Liver (tissue), 8 donors: ENCODE measurements at regions not wholly inside any gene's neighbourhood (a gene's known extent, or its start where the extent isn't known, plus 50 kb on each side); places are given as distances from the start of the nearest gene placed in this dataset.
"Not testable (repeated sequence)": the region's sequence is repeated elsewhere in the genome, so short reads cannot be mapped to it uniquely, and the experiment has no call there.

ENCODE experiments used
- DNase-seq: peaks from one replicate; pipeline ENCODE4 v3.0.0-alpha.2; 2017; ENCODE audit warnings: low spot score
- H3K27ac ChIP-seq, 2 donors: one replicate each; pipeline ENCODE4 v1.7.0; 2013; ENCODE audit warnings: inconsistent platforms in 2 of 2, low read length in 2 of 2, control low read depth in 1 of 2, low read depth in 1 of 2, mild to moderate bottlenecking in 1 of 2
- H3K27me3 ChIP-seq, 4 donors: one replicate each; pipeline versions ENCODE4 v1.6.1 to v1.7.0; 2013; ENCODE audit warnings: low read length in 3 of 4, inconsistent platforms in 1 of 4, mild to moderate bottlenecking in 1 of 4, moderate library complexity in 1 of 4; ENCODE audit not compliant: control insufficient read depth in 4 of 4, insufficient read depth in 4 of 4
- H3K36me3 ChIP-seq, 4 donors: one replicate each; pipeline versions ENCODE4 v1.6.1 to v1.7.0; 2013; ENCODE audit warnings: low read length in 3 of 4, mild to moderate bottlenecking in 3 of 4, low read depth in 1 of 4, moderate library complexity in 1 of 4; ENCODE audit not compliant: control insufficient read depth in 4 of 4, insufficient read depth in 3 of 4
- H3K4me1 ChIP-seq, 4 donors: one replicate each; pipeline versions ENCODE4 v1.6.1 to v1.7.0; 2013; ENCODE audit warnings: low read length in 3 of 4, mild to moderate bottlenecking in 3 of 4, moderate library complexity in 1 of 4; ENCODE audit not compliant: control insufficient read depth in 4 of 4, insufficient read depth in 4 of 4
- H3K4me3 ChIP-seq, 3 donors: one replicate each; pipeline versions ENCODE4 v1.6.1 to v1.7.0; 2013; ENCODE audit warnings: low read length in 3 of 3, control low read depth in 1 of 3, low read depth in 1 of 3, mild to moderate bottlenecking in 1 of 3
- H3K9ac ChIP-seq, 2 donors: one replicate each; pipeline ENCODE4 v1.7.0; 2013; ENCODE audit warnings: low read length in 2 of 2, mild to moderate bottlenecking in 2 of 2, moderate library complexity in 2 of 2, control low read depth in 1 of 2, low read depth in 1 of 2
- H3K9me3 ChIP-seq, 4 donors: one replicate each; pipeline versions ENCODE4 v1.6.1 to v1.7.0; 2013; ENCODE audit warnings: low read length in 3 of 4; ENCODE audit not compliant: control insufficient read depth in 4 of 4
- EGR1 ChIP-seq, 2 donors: IDR thresholded peaks; 2 replicates each; pipeline ENCODE4 v1.6.1; 2016 to 2018; ENCODE audit warnings: antibody characterized with exemption in 2 of 2, low read depth in 2 of 2
- FOXA2 ChIP-seq: IDR thresholded peaks from 2 replicates; pipeline ENCODE4 v1.6.1; 2016; ENCODE audit warnings: antibody characterized with exemption
- GABPA ChIP-seq, 2 donors: IDR thresholded peaks in 1 of 2; conservative IDR thresholded peaks in 1 of 2; 2 replicates each; pipeline ENCODE4 v1.6.1; 2016; ENCODE audit warnings: antibody characterized with exemption in 2 of 2, mild to moderate bottlenecking in 1 of 2, moderate library complexity in 1 of 2
- HNF4A ChIP-seq, 2 donors: conservative IDR thresholded peaks; 2 replicates each; pipeline ENCODE4 v1.6.1; 2016; ENCODE audit warnings: antibody characterized with exemption in 2 of 2, mild to moderate bottlenecking in 2 of 2
- RAD21 ChIP-seq, 2 donors: IDR thresholded peaks; 2 replicates each; pipeline ENCODE4 v1.6.1; 2016; ENCODE audit warnings: antibody characterized with exemption in 2 of 2, mild to moderate bottlenecking in 2 of 2
- RXRA ChIP-seq, 2 donors: IDR thresholded peaks; 2 replicates each; pipeline ENCODE4 v1.6.1; 2017 to 2018; ENCODE audit warnings: antibody characterized with exemption in 2 of 2, mild to moderate bottlenecking in 1 of 2
- TAF1 ChIP-seq: conservative IDR thresholded peaks from 2 replicates; pipeline ENCODE4 v1.6.1; 2016; ENCODE audit warnings: antibody characterized with exemption, mild to moderate bottlenecking
- WGBS: extraction: QIAGEN DNeasy Blood & Tissue Kit; methylation state at CpG from one replicate; pipeline ENCODE4 v1.1.7; 2013; 5-methylcytosine and 5-hydroxymethylcytosine counted together
- TF ChIP-seq, protein P1 (sequence below): IDR thresholded peaks from 2 replicates; pipeline ENCODE4 v1.6.1; 2016; ENCODE audit warnings: antibody characterized with exemption
- TF ChIP-seq, protein P2 (sequence below): fragments of 150-350 bp; IDR thresholded peaks from 2 replicates; pipeline ENCODE4 v1.5.1; 2017; ENCODE audit warnings: improper control_type of control experiment, low read depth, low read length; ENCODE audit not compliant: missing input control
- donor health status: healthy.
- donor health status: healthy.
- donor health status: healthy.
- donor health status: healthy.
- donor health status: healthy.

DNA sequence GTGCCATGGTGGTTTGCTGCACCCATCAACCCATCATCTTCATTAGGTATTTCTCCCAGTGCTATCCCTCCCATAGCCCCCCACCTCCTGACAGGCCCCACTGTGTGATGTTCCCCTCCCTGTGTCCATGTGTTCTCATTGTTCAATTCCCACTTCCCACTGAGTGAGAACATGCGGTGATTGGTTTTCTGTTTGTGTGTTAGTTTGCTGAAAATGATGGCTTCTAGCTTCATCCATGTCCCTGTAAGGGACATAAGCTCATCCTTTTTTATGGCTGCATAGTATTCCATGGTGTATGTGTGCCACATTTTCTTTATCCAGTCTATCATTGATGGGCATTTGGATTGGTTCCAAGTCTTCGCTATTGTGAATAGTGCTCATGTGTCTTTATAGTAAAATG, 865.9 kb upstream of the CDH10 start:
- H3K9ac ChIP-seq, DNase-seq, H3K4me3 ChIP-seq, H3K4me1 ChIP-seq, H3K9me3 ChIP-seq, H3K27me3 ChIP-seq, H3K27ac ChIP-seq, H3K36me3 ChIP-seq: not testable (repeated sequence)
- WGBS: 94% methylated on average over 2 of the region's 2 CpGs

DNA sequence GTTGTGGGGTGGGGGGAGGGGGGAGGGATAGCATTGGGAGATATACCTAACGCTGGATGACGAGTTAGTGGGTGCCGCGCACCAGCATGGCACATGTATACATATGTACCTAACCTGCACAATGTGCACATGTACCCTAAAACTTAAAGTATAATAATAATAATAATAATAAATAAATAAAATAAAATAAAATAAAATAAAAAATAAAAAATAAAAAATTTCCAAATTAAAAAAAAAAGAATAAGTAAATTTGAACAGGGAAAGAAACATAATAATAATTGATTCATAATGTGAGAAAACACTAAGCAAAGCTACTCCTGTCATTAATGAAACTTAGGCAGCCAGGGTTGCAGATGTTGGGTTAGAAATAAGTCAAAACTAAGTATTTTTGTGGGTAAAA, 863.2 kb upstream of the CDH10 start:
- H3K4me1 ChIP-seq, DNase-seq, H3K27me3 ChIP-seq, H3K9ac ChIP-seq, H3K4me3 ChIP-seq, H3K27ac ChIP-seq, H3K9me3 ChIP-seq, H3K36me3 ChIP-seq: not testable (repeated sequence)
- WGBS: 97% methylated on average over 4 of the region's 4 CpGs

DNA sequence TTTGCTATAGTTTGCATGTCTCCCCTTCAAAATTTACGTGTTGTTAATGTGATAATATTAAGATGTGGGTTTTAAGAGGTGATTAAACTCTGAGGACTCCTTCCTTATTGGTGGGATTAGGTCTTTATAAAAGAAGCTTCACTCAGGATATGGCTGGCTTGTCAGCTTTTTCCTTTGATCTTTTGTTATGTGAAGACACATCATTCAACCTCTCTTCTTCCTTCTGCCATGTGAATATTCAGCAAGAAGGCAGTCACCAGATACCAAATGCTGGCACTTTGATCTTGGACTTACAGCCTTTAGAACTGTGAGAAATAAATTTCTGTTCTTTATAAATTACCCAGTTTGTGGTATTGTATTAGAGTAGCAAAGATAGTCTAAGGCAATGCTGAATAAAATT, 855.9 kb upstream of the CDH10 start:
- DNase-seq: no peak
- no peak overlapping the region for H3K9ac ChIP-seq
- H3K9me3 ChIP-seq: no peaks in the 10 kb centered on the region
- no peak overlapping the region for H3K4me3 ChIP-seq
- no peak overlapping the region for H3K27ac ChIP-seq
- H3K27me3 ChIP-seq: no peaks in the 10 kb centered on the region
- 60% methylated on average over 1 of the region's 1 CpG for WGBS
- TF ChIP-seq, protein P1, sequence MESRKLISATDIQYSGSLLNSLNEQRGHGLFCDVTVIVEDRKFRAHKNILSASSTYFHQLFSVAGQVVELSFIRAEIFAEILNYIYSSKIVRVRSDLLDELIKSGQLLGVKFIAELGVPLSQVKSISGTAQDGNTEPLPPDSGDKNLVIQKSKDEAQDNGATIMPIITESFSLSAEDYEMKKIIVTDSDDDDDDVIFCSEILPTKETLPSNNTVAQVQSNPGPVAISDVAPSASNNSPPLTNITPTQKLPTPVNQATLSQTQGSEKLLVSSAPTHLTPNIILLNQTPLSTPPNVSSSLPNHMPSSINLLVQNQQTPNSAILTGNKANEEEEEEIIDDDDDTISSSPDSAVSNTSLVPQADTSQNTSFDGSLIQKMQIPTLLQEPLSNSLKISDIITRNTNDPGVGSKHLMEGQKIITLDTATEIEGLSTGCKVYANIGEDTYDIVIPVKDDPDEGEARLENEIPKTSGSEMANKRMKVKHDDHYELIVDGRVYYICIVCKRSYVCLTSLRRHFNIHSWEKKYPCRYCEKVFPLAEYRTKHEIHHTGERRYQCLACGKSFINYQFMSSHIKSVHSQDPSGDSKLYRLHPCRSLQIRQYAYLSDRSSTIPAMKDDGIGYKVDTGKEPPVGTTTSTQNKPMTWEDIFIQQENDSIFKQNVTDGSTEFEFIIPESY: no peak
- TF ChIP-seq RAD21 (IDR thresholded peaks at IDR 0.05): no peak
- TF ChIP-seq GABPA (IDR thresholded peaks at IDR 0.05 in 1 of 2, conservative IDR thresholded peaks at IDR 0.05 in 1 of 2): no peak
- TF ChIP-seq TAF1: no peak
- TF ChIP-seq FOXA2: no peak
- no peak for TF ChIP-seq EGR1 (IDR thresholded peaks at IDR 0.05; ENCODE audit: low read depth in 2 of 2)
- TF ChIP-seq, protein P2, sequence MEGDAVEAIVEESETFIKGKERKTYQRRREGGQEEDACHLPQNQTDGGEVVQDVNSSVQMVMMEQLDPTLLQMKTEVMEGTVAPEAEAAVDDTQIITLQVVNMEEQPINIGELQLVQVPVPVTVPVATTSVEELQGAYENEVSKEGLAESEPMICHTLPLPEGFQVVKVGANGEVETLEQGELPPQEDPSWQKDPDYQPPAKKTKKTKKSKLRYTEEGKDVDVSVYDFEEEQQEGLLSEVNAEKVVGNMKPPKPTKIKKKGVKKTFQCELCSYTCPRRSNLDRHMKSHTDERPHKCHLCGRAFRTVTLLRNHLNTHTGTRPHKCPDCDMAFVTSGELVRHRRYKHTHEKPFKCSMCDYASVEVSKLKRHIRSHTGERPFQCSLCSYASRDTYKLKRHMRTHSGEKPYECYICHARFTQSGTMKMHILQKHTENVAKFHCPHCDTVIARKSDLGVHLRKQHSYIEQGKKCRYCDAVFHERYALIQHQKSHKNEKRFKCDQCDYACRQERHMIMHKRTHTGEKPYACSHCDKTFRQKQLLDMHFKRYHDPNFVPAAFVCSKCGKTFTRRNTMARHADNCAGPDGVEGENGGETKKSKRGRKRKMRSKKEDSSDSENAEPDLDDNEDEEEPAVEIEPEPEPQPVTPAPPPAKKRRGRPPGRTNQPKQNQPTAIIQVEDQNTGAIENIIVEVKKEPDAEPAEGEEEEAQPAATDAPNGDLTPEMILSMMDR: no peak
- TF ChIP-seq RXRA (IDR thresholded peaks at IDR 0.05): no peak
- no peaks in the 10 kb centered on the region for H3K36me3 ChIP-seq
- no peaks in the 10 kb centered on the region for H3K4me1 ChIP-seq

DNA sequence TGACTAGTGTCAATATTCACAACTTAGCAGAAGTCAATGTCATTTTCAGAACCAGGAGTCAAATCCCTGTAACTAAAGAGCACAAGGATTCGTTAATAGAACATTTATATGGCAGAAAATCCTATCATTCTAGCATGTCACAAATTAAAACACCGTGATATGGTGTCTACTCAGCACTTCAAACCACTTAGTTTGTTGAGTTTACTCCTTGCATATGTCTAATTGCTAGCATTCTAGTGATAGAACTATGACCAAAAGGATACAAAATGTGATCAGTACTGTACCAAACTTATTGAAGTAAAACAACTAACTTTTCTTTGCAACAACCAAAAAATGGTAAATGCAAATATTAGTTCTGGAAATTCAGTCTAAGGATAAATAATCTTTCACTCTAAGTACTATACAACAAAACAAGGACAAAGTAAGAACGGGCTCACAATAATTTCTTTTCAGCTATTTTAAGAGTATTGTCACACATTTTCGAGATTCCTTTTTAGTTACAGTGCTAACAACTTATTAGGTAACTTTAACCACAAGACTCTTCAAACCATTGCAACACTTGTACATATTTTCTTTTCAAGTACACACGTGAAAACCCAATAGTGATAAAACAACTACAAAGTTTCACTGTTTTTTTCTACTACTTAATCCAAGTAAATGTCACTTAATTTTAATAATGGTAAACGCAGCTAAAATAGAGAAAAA, 845.2 kb upstream of the CDH10 start:
- TF ChIP-seq HNF4A (conservative IDR thresholded peaks at IDR 0.05) (no peak), GABPA (IDR thresholded peaks at IDR 0.05 in 1 of 2, conservative IDR thresholded peaks at IDR 0.05 in 1 of 2) (no peak), RXRA (IDR thresholded peaks at IDR 0.05) (no peak)
- no peak overlapping the region for H3K9ac ChIP-seq
- no peaks in the 10 kb centered on the region for H3K4me1 ChIP-seq
- no peaks in the 10 kb centered on the region for H3K36me3 ChIP-seq
- DNase-seq: no peak
- peaks cover 0 to 5% (median 0%) of the 10 kb centered on the region in 4 donors for H3K9me3 ChIP-seq
- no peak overlapping the region for H3K27ac ChIP-seq
- no peak overlapping the region for H3K4me3 ChIP-seq
- 52% methylated on average over 6 of the region's 6 CpGs for WGBS
- H3K27me3 ChIP-seq: no peaks in the 10 kb centered on the region
